Myocyte (in vitro differentiated cells): ENCODE measurements at regions not wholly inside any gene's neighbourhood (a gene's known extent, or its start where the extent isn't known, plus 50 kb on each side); places are given as distances from the start of the nearest gene placed in this dataset.

Experiments used
- DNase-seq: peaks from one replicate; pipeline ENCODE4 v3.0.0-alpha.2; 2012; ENCODE audit warnings: low read depth

- no peak for DNase-seq
Observed at GRCh38 chr13:47351798-47352197, 454.9 kb upstream of the HTR2A start.

GRCh38 chr13:47350334-47351124, 453.7 kb upstream of the HTR2A start:
- no peak for DNase-seq

- DNase-seq, result no peak
Observed at GRCh38 chr13:47349211-47349610, 452.4 kb upstream of the HTR2A start.

- peak; percentile 84 for DNase-seq
Observed at GRCh38 chr13:47337781-47338507, 441.1 kb upstream of the HTR2A start.

- peak; percentile 46 for DNase-seq
Observed at GRCh38 chr13:47334173-47334572, 437.3 kb upstream of the HTR2A start.

GRCh38 chr13:47332149-47332548, 435.3 kb upstream of the HTR2A start:
- DNase-seq, result no peak

GRCh38 chr13:47330031-47330430, 433.2 kb upstream of the HTR2A start:
- no peak for DNase-seq

- DNase-seq, result no peak
Observed at GRCh38 chr13:47327861-47328260, 431.0 kb upstream of the HTR2A start.

- no peak for DNase-seq
Observed at GRCh38 chr13:47326061-47326460, 429.2 kb upstream of the HTR2A start.

- DNase-seq, result no peak
Observed at GRCh38 chr13:47317356-47317755, 420.5 kb upstream of the HTR2A start.

GRCh38 chr13:47310401-47310800, 413.5 kb upstream of the HTR2A start:
- DNase-seq, result no peak

- DNase-seq, result no peak
Observed at GRCh38 chr13:47306991-47307390, 410.1 kb upstream of the HTR2A start.

- no peak for DNase-seq
Observed at GRCh38 chr13:47303626-47304025, 406.8 kb upstream of the HTR2A start.

- no peak for DNase-seq
Observed at GRCh38 chr13:47299304-47299703, 402.5 kb upstream of the HTR2A start.

- no peak for DNase-seq
Observed at GRCh38 chr13:47298506-47298905, 401.7 kb upstream of the HTR2A start.

GRCh38 chr13:47294691-47295090, 397.8 kb upstream of the HTR2A start:
- DNase-seq, result no peak

- DNase-seq, result no peak
Observed at GRCh38 chr13:47291107-47291656, 394.3 kb upstream of the HTR2A start.

- DNase-seq, result no peak
Observed at GRCh38 chr13:47289567-47289966, 392.7 kb upstream of the HTR2A start.

- no peak for DNase-seq
Observed at GRCh38 chr13:47288546-47288945, 391.7 kb upstream of the HTR2A start.

- DNase-seq, result no peak
Observed at GRCh38 chr13:47287291-47287751, 390.5 kb upstream of the HTR2A start.

- no peak for DNase-seq
Observed at GRCh38 chr13:47281991-47282390, 385.1 kb upstream of the HTR2A start.

GRCh38 chr13:47279920-47280319, 383.1 kb upstream of the HTR2A start:
- no peak for DNase-seq
